ENCODE measurements at regions not wholly inside any gene's neighbourhood (a gene's known extent, or its start where the extent isn't known, plus 50 kb on each side); places are given as distances from the start of the nearest gene placed in this dataset.

DNA sequence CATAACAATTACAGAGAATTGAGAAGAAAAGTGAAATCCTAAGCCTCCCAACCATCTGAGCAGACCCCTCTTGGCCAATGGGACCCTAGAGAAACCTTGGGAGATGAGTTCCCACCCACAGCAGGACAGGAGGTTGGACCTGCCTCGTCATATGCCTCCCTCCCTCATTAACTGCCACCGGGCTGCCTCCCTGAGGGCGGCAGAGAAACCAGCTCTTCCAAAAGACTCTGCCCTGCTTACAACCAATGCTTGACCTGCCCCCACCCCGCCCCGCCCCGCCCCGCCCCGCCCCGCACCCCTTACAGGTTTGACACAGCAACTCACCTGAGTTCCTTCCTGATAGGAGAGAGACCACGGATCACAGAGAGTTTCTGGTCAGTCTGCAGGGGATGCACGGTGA, 86.1 kb downstream of the ADRA2C start:
- no peak for DNase-seq (ENCODE audit: low read depth in 2 of 2)

DNA sequence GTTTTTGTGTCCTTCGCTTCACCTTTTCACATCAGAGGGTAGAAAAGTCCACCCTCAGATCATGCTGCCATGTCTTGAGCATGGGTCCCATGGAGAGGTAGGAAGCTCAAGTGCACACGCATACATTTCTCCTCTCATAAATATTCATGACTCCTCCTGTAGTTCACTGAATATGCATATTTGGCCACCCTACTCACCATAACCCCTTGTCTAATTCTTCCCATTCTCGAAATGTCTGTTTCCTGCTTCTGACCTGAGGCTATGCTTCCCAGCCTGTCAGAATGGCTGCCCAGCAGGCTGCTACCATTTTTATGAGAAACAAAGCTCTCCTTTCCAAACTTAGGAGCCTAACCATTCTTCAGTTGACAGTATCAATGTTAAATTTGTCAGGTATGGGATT, 86.5 kb downstream of the ADRA2C start:
- no peak for DNase-seq (ENCODE audit: low read depth in 2 of 2)

DNA sequence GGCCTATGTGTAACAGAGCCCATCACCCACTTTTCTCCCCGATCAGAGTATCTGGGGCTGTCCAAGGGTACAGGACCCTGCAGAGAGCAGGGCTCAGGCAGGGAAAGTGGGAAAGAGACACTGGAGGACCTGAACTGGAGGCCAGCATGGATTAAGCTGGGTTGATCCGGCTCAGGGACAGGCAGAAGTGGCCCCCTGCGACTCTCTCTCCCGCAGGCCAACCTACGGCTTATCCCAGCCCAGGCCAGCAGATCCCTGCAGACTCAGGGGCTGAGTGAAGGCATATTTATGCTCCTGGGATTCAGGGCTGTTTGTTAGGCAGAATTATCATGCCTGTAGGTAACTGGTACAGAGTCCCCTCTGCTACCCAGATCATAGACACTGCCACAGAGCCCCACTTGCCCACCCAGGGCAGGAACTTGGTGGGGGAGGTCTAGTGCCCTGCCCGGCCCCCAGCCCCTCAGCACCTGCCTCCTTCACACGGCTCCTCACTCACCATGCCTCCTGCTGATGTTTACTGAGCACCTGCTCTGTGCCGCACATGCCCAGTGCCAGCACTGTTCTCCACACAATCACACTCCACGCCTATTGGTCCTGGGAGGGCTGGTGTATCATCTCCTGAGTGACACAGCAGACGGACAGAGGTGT, 87.3 kb downstream of the ADRA2C start:
- no peak for DNase-seq (ENCODE audit: low read depth in 2 of 2)

DNA sequence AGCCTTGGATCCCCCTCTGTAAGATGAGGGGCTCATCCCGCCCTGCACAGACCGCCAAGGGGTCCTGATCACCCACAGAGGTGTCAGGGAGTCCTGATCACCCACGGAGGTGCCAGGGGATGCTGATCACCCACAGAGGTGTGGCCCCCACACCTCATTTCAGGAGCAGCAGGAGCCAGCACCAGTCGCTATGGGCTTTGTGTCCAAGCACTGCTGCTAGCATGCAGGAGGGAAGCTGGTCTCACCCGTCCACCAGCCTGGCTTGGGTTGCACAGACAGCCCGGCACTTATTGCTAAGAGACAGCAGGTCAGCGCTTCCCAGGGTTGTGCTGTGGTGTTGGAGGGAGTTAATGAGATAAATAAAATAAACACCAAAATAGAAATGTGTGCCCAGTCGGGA, 88.5 kb downstream of the ADRA2C start:
- no peak for DNase-seq (ENCODE audit: low read depth in 2 of 2)

GRCh38 chr4:3855646-3856045, 89.5 kb downstream of the ADRA2C start:
- DNase-seq (ENCODE audit: low read depth in 2 of 2) = no peak

DNA sequence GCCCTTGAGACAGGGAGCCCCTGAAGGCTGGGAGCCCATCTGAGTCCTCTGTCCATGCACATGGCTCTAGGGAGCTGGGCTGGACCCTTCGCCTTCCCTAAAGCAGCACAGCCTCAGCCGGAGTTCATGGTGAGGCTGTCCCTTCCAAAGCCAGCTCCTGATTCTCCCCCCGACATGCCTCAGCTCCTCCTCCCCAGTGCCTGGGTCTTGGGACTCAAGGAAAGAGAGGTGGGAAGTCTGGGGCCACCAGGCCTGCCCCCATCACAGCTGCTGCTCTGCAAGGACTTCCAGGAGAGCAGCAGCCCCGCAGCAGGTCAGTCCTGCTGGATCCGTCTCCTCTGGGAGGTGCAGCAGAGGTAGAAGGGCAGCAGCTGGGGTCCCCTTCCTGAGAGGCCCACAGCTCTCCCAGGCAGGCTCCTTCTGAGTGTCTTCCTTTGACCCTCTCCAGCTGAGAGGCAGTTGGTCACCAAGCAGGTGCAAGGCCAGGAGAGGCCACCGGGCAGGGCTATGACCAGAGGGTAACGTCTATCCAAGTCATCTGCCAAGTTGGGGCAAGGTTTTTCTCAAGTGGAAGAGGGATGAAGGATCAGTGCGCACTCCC, 90.5 kb downstream of the ADRA2C start:
- no peak for DNase-seq (ENCODE audit: low read depth in 2 of 2)

DNA sequence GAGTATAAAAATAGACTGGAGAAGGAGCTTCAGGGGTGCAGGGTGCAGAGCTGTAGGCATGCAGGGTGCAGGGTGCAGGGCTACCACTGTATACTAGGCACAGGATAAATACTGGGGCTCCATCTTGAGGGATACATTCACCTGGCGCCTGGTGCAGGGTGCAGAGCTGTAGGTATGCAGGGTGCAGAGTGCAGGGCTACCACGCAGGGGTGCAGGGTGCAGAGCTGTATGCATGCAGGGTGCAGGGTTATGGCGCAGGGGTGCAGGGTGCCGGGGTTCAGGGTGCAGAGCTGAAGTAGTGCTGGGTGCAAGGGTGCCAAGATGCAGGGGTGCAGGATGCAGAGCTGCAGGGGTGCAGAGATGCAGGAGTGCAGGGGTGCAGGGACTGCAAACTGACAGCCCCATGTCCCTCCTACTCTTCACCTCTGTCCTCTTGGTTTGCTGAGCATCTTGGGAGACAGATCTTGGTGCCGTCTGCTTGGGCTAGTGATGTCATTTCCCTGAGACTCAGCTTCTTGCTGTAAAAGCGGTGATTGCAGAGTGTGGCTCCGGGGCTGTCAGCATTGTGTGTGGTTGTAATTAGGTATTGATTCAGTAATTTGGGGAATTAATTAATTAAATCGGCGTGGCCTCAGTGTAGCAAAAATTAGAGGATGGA, 91.2 kb downstream of the ADRA2C start:
- DNase-seq (ENCODE audit: low read depth in 2 of 2) = no peak

DNA sequence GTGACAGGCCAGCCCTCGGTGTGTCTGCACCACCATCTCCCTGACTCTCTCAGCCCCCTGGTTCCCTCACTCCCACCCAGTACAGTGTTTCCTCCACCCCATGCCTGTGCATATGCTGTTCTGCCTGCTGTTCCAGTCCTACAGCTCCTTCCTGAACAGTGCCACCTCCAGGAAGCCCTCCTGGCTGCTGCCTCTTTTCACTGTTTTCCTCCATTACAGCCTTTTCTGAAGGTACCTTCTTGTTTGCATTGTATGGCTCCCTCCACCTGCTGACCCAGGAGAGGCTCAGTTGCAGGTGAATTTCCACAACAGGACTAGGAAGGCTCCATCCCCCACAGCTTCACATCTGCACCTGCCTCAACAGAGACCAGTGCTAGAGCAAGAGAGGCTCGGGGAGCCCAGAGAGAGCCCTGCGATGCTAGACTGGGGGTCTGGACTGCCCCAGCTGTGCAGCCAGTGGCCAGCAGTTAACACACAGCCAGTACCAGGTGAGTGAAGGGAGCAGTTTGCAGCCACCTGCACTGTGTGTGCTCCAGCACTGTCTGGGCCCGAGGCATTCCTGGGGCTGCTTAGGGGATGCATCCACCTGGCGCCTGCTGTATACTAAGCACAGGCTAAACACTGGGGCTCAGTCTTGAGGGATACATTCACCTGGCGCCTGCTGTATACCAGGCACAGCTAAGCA, 92.0 kb downstream of the ADRA2C start:
- no peak for DNase-seq (ENCODE audit: low read depth in 2 of 2)

DNA sequence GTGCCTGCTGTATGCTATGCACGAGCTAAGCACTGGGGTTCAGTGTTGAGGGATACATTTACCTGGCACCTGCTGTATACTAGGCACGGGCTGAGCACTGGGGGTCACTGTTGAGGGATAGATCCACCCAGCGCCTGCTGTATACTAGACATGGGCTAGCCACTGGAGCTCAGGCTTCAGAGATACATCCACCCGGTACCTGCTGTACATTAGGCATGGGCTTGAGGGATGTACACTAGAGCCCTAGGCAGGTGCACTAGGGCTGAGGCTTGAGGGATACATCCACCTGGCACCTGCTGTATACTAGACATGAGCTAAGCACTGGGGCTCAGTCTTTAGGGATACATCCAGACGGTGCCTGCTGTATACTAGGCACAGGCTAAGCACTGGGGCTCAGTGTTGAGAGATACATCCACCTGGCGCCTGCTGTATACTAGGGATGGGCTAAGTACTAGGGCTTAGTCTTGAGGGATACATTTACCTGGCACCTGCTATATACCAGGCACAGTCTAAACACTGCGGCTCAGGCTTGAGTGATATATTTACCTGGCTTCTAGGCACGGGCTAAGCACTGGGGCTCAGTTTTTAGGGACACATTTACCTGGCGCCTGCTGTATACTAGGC, 92.7 kb downstream of the ADRA2C start:
- no peak for DNase-seq (ENCODE audit: low read depth in 2 of 2)

DNA sequence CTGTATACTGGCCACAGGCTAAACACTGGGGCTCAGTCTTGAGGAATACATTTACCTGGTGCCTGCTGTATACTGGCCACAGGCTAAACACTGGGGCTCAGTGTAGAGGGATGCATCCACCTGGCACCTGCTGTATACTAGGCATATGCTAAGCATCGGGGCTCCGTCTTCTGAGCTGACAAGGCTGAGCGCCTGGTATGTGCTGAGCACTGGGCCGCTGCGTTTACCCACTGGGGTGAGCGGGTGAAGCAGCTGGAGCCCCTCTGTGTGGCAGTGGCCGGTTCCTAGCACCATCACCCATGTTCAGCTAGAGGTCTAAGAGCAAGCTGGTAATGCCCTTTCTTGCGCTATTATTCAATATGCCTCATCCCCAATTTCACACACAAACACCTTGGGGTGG, 93.4 kb downstream of the ADRA2C start:
- DNase-seq (ENCODE audit: low read depth in 2 of 2) = no peak

DNA sequence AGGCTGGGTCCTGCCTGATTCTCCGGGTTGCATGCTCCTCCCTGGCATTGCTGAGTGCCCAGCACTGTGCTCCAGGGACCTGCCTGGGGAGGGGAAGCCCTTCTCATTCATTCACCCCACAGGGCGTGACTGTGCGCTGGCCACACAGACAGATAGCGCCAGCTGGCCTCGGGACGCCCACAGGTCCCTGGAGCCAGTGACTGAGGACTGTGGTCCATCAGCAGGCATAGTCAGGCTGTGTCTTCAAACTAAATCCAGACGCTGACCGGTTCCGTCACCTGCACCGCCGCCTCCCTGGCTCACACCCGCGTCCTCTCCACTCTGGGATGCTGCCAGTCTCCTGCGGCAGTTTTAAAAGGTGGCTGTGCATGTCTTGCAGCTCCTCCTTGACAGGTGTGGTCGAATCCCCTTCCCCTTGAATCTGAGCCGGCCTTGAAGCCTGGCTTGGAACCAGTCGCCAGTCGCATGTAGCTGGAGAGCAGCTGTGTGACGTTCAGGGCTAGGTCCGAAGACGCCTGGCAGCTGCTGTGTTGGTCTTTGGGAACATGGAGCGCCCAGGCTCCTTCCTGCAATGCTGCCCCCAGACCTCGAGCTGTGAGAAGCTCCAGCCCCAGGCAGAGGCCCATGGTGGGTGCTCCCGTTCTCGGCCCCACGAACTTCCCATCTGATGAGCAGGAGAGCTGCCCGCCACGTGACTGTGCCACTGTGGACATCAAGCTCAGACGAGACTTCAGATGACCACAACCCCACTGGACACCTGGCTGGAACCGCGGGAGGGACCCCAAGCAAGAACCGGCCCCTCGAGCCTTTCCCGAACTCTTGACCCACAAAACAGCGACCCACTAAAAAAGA, 94.1 kb downstream of the ADRA2C start:
- DNase-seq (ENCODE audit: low read depth in 2 of 2) = no peak

- DNase-seq (ENCODE audit: low read depth in 2 of 2) = no peak
These were observed 94.9 kb downstream of the ADRA2C start for GRCh38 chr4:3860913-3861636.

DNA sequence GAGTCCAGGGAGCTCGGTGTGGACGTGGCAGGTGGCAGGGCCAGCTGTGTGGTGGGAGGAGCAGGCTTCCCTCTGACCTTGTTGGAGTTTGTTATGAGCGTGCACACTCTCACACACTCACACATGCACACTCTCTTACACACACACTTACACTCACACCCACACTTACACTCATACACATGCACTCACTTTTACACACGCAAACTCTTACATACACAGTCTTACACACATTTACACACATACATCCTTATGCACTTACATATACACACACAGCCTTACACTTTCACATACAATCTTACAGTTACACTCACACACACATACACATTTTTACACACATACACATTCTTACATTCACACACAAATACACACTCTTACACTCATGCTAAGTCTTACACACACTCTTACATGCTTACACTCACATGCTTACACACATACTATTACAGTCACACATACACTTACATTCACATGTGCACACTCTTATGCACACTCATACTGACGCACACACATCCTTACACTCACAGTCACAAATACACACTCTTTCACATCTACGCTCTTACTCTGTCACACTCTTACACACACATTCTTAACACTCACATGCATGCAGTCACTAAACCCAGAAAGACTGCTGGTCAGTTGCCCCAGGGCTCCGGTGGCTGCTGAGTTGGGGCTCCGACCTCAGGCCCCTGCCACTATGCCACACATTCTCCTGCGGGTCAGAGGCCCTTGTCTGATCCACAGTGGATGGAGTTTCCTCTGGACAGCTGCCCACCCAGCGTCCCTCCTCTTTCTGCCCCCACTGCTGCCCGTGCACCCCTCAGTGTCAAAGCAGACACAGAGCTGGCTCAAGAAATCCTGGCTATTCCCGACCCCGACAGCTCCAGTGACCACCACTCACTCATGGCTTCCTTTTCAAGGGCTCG, 95.8 kb downstream of the ADRA2C start:
- no peak for DNase-seq (ENCODE audit: low read depth in 2 of 2)

GRCh38 chr4:3862640-3863420, 96.6 kb downstream of the ADRA2C start:
- DNase-seq (ENCODE audit: low read depth in 2 of 2) = no peak

DNA sequence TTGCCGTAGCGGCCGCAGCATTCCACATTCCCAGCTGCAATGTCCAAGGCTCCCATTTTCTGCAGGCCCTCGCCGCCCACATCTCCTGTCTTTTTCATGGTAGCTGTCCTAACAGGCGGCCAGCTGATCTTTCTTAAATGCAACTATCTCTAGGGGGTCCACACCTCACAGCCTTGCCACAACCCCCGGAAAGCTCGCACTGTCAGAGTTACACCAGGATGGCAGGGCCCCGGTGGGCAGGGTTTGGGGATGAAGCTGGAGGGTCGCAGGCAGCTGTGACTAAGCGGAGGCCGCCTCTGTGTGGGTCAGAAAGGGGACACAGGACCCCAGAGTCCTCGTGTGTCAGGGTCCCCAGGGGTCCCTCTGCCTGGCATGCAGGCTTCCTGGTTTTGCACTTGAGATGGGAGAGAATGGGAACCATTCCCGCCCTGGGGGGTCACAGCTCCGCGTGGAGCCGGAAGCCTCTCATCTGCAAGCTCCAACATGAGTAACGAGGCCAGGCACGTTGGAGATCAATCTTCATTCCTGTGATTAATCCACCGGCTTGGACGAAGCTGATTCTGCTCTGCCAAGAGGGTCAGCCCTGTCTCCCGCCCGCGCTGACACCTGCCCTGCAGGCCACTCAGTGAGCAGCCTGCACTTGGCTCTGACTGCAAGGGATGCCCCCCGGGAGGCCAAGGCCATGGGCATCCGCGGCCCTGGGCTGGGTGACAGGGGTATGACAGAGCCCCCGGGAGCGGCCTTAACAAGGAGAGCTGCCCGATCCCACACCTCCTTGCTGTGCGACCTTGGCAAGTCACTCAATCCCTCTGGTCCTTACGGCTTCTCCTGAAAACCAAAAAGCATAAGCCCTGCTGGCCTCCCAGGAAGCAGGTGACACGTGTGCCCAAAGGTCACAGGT, 97.9 kb downstream of the ADRA2C start:
- DNase-seq (ENCODE audit: low read depth in 2 of 2) = no peak

DNA sequence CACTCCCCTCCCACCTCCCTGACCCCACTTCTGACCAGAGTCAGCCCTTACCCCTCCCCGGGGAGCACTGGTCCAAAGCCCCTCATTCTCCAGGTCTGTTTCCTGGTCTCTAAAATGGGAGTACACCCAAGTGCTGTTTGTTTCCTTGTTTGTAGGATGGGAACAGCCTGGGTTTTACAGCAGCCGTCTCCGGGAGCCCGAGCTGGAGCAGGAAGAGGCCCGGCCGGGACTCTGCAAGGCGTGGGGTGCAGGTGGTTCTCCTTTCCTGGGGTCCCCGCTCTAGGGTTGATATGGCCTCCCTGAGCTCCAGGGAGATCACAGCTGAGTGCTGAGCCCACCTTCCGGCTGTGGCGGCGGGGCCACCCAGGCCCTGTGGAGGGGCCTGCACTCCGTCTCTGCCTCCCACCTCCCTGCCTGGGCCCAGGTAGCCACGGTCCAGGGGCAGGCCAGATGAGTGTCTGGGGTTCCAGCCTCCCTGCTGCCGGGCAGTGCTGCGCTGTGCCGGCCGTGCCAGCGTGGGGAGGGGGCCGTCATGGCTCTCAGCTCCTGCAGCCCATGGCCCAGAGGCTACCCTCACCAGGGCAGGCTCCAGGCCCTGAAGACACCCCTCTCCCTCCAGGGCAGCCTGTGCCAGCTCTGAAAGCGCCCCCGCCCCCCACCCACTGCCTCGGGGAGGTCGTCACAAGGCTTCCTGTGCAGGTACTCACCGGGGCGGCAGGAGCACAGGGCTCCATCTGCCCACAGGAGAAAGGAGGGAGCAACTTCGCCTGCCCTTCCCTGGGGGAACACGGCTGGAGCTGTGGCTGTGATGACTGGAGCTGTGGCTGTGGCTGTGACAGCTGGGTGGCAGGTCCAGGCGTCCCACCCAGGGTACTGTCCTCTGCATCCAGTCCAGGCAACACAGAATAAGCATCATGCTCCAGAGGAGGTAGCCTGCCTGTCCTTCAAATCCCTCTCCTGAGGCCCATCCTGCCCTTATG, 98.8 kb downstream of the ADRA2C start:
- no peak for DNase-seq (ENCODE audit: low read depth in 2 of 2)
